ENCODE measurements at regions not wholly inside any gene's neighbourhood (a gene's known extent, or its start where the extent isn't known, plus 50 kb on each side); places are given as distances from the start of the nearest gene placed in this dataset.

DNA sequence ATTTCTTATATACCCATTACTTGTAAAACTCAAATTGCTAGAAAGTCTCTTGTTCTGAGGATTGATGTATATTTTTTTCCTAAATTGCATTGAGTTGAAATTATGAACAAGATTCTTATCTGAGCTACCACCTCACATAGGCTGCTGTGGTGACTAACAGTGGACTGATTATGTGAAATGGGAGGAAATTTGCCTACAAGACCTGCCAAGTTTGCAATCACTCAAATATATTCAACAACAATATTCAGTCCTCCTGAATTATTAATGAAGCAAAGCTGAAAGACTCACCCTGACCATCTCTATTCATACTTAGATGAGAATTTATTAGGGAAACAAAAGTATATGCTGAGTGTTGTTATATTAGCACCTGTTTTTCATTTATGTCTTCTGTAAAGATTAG is 412.6 kb upstream of the SEMA6D start:
- TF ChIP-seq GATA3 (IDR thresholded peaks at IDR 0.05; ENCODE audit: low read depth, low read length) = no peak
- no peak for TF ChIP-seq GATA2 (IDR thresholded peaks at IDR 0.05; ENCODE audit: low read depth, low read length)
